ENCODE measurements at regions not wholly inside any gene's neighbourhood (a gene's known extent, or its start where the extent isn't known, plus 50 kb on each side); places are given as distances from the start of the nearest gene placed in this dataset.

DNA sequence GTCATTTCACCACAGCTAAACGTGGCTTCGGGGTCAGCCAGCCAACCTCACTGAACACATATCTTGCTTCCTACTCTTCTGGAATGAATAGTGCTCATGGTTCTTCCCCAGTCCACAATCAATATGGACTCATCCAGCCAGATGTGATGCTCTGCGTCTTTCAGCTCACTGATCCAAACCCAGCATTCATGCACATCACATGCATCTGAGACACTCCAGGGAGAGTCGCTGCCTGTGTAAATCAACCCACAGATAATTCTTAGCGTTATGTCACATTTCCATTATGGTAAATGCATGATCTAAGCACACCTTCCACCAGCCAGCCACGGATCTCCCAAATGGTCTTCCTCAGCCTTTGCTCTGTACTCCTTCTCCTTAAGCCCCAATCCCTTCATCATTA lies 306.7 kb upstream of the CHAC2 start:
- Histone ChIP-seq H3K4me2 (ENCODE audit: low read depth, low read length, poor library complexity, severe bottlenecking) (no peak overlapping the region), H3K9me2 (replicated peaks; ENCODE audit: insufficient read depth, low read length) (no peaks in the 10 kb centered on the region), H3K4me3 (ENCODE audit: insufficient read depth, low read length, poor library complexity, severe bottlenecking) (no peak overlapping the region), H3F3A (ENCODE audit: insufficient read depth) (no peaks in the 10 kb centered on the region), H3K9me3 (ENCODE audit: insufficient read depth, low read length) (no peaks in the 10 kb centered on the region), H3K79me2 (ENCODE audit: insufficient read depth, low read length) (no peaks in the 10 kb centered on the region), H3K36me3 (ENCODE audit: low read length) (no peaks in the 10 kb centered on the region), H3K9ac (ENCODE audit: low read length) (no peak overlapping the region), H3K27ac (ENCODE audit: low read depth, low read length) (no peak overlapping the region), H4K20me1 (ENCODE audit: low read depth, low read length) (no peaks in the 10 kb centered on the region), H2AFZ (ENCODE audit: low read depth, low read length, severe bottlenecking) (no peak overlapping the region), H3K27me3 (ENCODE audit: low read length) (no peaks in the 10 kb centered on the region)
- TF ChIP-seq, protein P1, sequence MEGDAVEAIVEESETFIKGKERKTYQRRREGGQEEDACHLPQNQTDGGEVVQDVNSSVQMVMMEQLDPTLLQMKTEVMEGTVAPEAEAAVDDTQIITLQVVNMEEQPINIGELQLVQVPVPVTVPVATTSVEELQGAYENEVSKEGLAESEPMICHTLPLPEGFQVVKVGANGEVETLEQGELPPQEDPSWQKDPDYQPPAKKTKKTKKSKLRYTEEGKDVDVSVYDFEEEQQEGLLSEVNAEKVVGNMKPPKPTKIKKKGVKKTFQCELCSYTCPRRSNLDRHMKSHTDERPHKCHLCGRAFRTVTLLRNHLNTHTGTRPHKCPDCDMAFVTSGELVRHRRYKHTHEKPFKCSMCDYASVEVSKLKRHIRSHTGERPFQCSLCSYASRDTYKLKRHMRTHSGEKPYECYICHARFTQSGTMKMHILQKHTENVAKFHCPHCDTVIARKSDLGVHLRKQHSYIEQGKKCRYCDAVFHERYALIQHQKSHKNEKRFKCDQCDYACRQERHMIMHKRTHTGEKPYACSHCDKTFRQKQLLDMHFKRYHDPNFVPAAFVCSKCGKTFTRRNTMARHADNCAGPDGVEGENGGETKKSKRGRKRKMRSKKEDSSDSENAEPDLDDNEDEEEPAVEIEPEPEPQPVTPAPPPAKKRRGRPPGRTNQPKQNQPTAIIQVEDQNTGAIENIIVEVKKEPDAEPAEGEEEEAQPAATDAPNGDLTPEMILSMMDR (IDR thresholded peaks at IDR 0.05; ENCODE audit: insufficient read depth, low read length, poor library complexity, severe bottlenecking) = no peak
- TF ChIP-seq EZH2phosphoT487 (conservative IDR thresholded peaks at IDR 0.05; ENCODE audit: low read length) = no peak

GRCh38 chr2:53460347-53460746 lies 307.3 kb upstream of the CHAC2 start:
- H3K27ac ChIP-seq (ENCODE audit: low read depth, low read length) = no peak overlapping the region
- H3F3A ChIP-seq (ENCODE audit: insufficient read depth) = no peaks in the 10 kb centered on the region
- no peak overlapping the region for H3K4me3 ChIP-seq (ENCODE audit: insufficient read depth, low read length, poor library complexity, severe bottlenecking)
- H3K4me2 ChIP-seq (ENCODE audit: low read depth, low read length, poor library complexity, severe bottlenecking) = no peak overlapping the region
- H3K27me3 ChIP-seq (ENCODE audit: low read length) = no peaks in the 10 kb centered on the region
- H2AFZ ChIP-seq (ENCODE audit: low read depth, low read length, severe bottlenecking) = no peak overlapping the region
- H3K79me2 ChIP-seq (ENCODE audit: insufficient read depth, low read length) = no peaks in the 10 kb centered on the region
- no peaks in the 10 kb centered on the region for H4K20me1 ChIP-seq (ENCODE audit: low read depth, low read length)
- H3K9me3 ChIP-seq (ENCODE audit: insufficient read depth, low read length) = no peaks in the 10 kb centered on the region
- no peaks in the 10 kb centered on the region for H3K9me2 ChIP-seq (replicated peaks; ENCODE audit: insufficient read depth, low read length)
- no peak for TF ChIP-seq EZH2phosphoT487 (conservative IDR thresholded peaks at IDR 0.05; ENCODE audit: low read length)
- TF ChIP-seq, protein P1 (IDR thresholded peaks at IDR 0.05; ENCODE audit: insufficient read depth, low read length, poor library complexity, severe bottlenecking) = no peak
- H3K9ac ChIP-seq (ENCODE audit: low read length) = no peak overlapping the region
- H3K36me3 ChIP-seq (ENCODE audit: low read length) = no peaks in the 10 kb centered on the region

DNA sequence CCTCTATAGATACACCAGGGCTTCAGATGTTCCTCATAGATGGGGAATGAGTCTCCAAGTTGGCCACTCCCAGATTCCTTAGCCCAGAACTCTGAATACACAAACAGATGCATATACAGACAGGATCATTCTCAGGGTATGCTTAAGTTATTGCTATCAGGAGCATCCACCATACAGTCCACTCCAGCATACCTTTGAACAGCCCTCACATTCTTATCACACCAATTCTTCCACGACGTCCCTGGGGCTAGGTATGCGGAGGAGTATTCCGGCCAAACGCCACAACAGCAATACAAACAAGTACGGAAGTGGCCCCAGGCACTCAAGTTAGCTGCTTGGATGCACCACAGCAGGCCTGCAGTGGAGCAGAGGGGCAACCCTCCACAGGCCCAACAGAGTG lies 312.5 kb upstream of the CHAC2 start:
- no peak for TF ChIP-seq EZH2phosphoT487 (conservative IDR thresholded peaks at IDR 0.05; ENCODE audit: low read length)
- TF ChIP-seq, protein P1 (IDR thresholded peaks at IDR 0.05; ENCODE audit: insufficient read depth, low read length, poor library complexity, severe bottlenecking) = no peak

More for the DNA sequence above, 312.5 kb upstream of the CHAC2 start:
- H3K27me3 ChIP-seq (ENCODE audit: low read length) = no peaks in the 10 kb centered on the region
- no peaks in the 10 kb centered on the region for H4K20me1 ChIP-seq (ENCODE audit: low read depth, low read length)
- no peak overlapping the region for H3K9ac ChIP-seq (ENCODE audit: low read length)
- no peak overlapping the region for H3K4me3 ChIP-seq (ENCODE audit: insufficient read depth, low read length, poor library complexity, severe bottlenecking)
- no peak overlapping the region for H3K4me2 ChIP-seq (ENCODE audit: low read depth, low read length, poor library complexity, severe bottlenecking)
- no peak overlapping the region for H3K27ac ChIP-seq (ENCODE audit: low read depth, low read length)
- no peaks in the 10 kb centered on the region for H3F3A ChIP-seq (ENCODE audit: insufficient read depth)
- no peaks in the 10 kb centered on the region for H3K9me3 ChIP-seq (ENCODE audit: insufficient read depth, low read length)
- H3K79me2 ChIP-seq (ENCODE audit: insufficient read depth, low read length) = no peaks in the 10 kb centered on the region
- no peak overlapping the region for H2AFZ ChIP-seq (ENCODE audit: low read depth, low read length, severe bottlenecking)
- H3K36me3 ChIP-seq (ENCODE audit: low read length) = no peaks in the 10 kb centered on the region
- no peaks in the 10 kb centered on the region for H3K9me2 ChIP-seq (replicated peaks; ENCODE audit: insufficient read depth, low read length)

Measured in SU-DHL-6 (cell line).